HUES64 (cell line): ENCODE measurements at regions not wholly inside any gene's neighbourhood (a gene's known extent, or its start where the extent isn't known, plus 50 kb on each side); places are given as distances from the start of the nearest gene placed in this dataset.

ENCODE experiments used
- H3K27ac ChIP-seq: 2 replicates; pipeline ENCODE4 v1.7.0; 2013; ENCODE audit warnings: low read depth, low read length, inconsistent platforms
- H3K27me3 ChIP-seq: 2 replicates; pipeline ENCODE4 v1.6.1; 2013; ENCODE audit warnings: mild to moderate bottlenecking, low read length; ENCODE audit not compliant: insufficient read depth
- H3K36me3 ChIP-seq: 2 replicates; pipeline ENCODE4 v1.6.1; 2013; ENCODE audit warnings: mild to moderate bottlenecking, low read length; ENCODE audit not compliant: insufficient read depth
- H3K4me1 ChIP-seq: 2 replicates; pipeline ENCODE4 v1.6.1; 2013; ENCODE audit warnings: mild to moderate bottlenecking, low read length, moderate library complexity; ENCODE audit not compliant: insufficient read depth
- H3K4me3 ChIP-seq: 2 replicates; pipeline ENCODE4 v1.5.1; 2013; ENCODE audit warnings: mild to moderate bottlenecking, low read length, moderate library complexity
- H3K9ac ChIP-seq: 2 replicates; pipeline ENCODE4 v1.6.1; 2013; ENCODE audit warnings: mild to moderate bottlenecking, low read depth, low read length
- H3K9me3 ChIP-seq: 2 replicates; pipeline ENCODE4 v1.6.1; 2013; ENCODE audit warnings: low read depth, low read length; ENCODE audit not compliant: insufficient read depth
- WGBS: fragments of 150-250, 120-280 bp; methylation state at CpG from one replicate; pipeline ENCODE4 v1.1.7; 2013; ENCODE audit warnings: missing lambda C conversion rate; 5-methylcytosine and 5-hydroxymethylcytosine counted together

DNA sequence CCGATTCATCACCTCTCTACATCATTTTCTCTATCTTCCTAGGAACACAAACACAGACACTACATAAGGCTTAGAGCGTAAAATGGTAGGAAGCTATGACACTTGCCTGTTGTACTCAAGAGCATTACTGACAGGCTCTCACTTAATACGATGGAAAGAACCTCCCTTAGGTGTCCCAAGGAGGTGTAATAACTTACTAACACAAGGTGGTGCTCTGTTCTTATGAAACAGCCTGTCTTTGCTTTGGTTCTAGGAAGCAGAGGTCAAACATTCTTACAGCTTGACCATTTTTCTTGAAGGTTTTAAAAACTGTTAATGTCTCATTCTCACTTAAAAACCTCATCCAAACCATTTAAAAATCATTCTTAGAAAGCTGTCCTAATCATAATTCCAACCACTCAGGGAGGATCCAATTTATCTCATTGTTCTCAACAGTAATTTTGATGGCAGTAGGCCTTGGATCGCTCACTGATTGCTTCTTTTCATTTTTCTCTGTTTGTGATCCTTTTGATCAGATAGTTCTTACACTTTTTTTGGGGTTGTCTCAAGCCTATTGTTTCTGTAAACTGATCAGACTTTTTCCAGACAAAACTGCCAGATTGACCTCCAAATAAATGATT is 317.8 kb upstream of the AGTR1 start:
- Histone ChIP-seq H3K27ac (no peak overlapping the region), H3K36me3 (no peaks in the 10 kb centered on the region), H3K9me3 (no peaks in the 10 kb centered on the region), H3K9ac (no peak overlapping the region), H3K4me3 (no peak overlapping the region), H3K4me1 (no peaks in the 10 kb centered on the region), H3K27me3 (no peaks in the 10 kb centered on the region)
- 82% methylated on average over 4 of the region's 4 CpGs for WGBS

DNA sequence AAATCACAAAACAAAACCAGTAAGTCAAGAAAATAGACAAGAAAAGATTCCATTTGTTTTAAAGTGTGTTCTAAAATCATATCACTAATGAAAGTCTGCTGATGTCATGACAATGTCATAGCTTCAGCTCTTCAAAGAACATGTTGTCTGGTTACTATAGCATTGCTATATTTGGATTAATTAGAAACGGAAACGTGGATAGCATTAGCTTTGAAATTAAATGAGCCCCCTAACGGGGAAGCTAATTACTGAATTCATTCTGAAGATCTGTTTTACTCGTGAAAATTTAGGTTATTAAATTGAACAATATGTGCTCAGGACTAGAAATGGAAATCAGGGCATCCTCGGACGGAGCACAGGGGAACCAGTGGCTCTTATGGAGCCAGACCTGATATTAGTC is 316.7 kb upstream of the AGTR1 start:
- WGBS: 95% methylated on average over 6 of the region's 6 CpGs
- H3K4me3 ChIP-seq: no peak overlapping the region
- H3K9ac ChIP-seq: no peak overlapping the region
- H3K4me1 ChIP-seq: no peaks in the 10 kb centered on the region
- H3K36me3 ChIP-seq: no peaks in the 10 kb centered on the region
- no peaks in the 10 kb centered on the region for H3K9me3 ChIP-seq
- no peak overlapping the region for H3K27ac ChIP-seq
- H3K27me3 ChIP-seq: no peaks in the 10 kb centered on the region

DNA sequence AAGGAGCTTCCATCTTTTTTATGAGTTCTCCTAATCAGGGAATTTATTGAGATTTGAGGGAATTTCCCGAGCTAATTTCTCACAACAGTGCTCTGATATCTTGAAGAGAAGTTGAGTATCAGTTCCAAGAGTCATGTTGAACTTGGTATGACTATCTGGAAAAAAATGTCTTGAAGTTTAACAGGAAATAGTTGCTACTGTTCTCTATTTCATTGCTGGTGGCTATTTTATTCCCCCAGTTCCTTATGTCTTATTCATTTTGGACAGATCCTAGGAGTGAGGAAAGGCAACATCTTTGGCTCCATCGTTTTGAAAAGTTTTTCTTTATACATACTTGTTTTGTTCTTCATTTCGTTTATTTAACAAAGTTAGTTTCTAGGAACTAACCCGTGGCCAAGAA is 307.8 kb upstream of the AGTR1 start:
- H3K9ac ChIP-seq: no peak overlapping the region
- H3K9me3 ChIP-seq: no peaks in the 10 kb centered on the region
- H3K36me3 ChIP-seq: no peaks in the 10 kb centered on the region
- 99% methylated on average over 3 of the region's 4 CpGs for WGBS
- no peaks in the 10 kb centered on the region for H3K4me1 ChIP-seq
- H3K27me3 ChIP-seq: no peaks in the 10 kb centered on the region
- H3K4me3 ChIP-seq: no peak overlapping the region
- no peak overlapping the region for H3K27ac ChIP-seq

DNA sequence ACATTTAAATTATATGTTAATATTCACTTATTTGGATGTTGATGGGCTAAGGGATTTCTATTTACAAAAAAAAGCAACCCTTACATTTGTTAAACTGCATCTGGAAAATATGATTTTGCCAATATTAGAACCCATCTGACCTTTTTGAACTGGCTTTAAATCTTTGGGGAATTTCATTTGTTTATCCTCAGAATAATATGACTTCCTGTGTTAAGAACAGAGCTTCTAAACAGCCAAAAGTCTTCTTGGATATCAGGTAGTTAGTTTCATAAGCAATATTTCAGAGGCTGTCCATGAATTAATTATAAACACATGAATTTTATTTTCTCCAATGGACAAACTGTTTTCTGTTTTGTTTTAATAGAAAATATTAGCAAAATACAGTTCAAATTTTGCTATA is 301.9 kb upstream of the AGTR1 start:
- no peaks in the 10 kb centered on the region for H3K27me3 ChIP-seq
- no peak overlapping the region for H3K27ac ChIP-seq
- H3K4me1 ChIP-seq: no peaks in the 10 kb centered on the region
- H3K36me3 ChIP-seq: no peaks in the 10 kb centered on the region
- H3K4me3 ChIP-seq: no peak overlapping the region
- no peaks in the 10 kb centered on the region for H3K9me3 ChIP-seq
- H3K9ac ChIP-seq: no peak overlapping the region

DNA sequence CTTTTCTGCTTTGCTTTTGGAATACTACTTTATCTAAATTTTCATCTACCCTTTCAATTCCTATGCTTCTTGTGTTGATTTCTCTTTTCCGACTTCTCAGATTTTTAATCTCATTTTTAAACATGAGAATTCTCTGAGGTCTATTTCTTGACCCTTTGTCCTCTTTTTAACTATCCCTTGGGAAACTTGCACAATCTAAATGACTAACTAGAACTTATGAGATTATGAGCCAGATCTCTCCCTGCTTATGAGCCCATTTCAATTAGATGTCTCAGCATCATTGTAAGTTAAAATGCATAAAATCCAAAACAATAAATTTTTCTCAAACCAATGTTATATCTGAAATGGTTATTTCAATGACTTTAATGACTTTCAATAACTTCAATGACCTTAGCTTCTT is 296.9 kb upstream of the AGTR1 start:
- H3K4me3 ChIP-seq: no peak overlapping the region
- no peaks in the 10 kb centered on the region for H3K9me3 ChIP-seq
- H3K9ac ChIP-seq: no peak overlapping the region
- H3K27me3 ChIP-seq: no peaks in the 10 kb centered on the region
- no peaks in the 10 kb centered on the region for H3K4me1 ChIP-seq
- H3K36me3 ChIP-seq: no peaks in the 10 kb centered on the region
- no peak overlapping the region for H3K27ac ChIP-seq
- 86% methylated on average over 1 of the region's 1 CpG for WGBS

- Histone ChIP-seq H3K9me3 (peaks cover 24% of the 10 kb centered on the region), H3K9ac (no peak overlapping the region), H3K27me3 (no peaks in the 10 kb centered on the region), H3K4me1 (peaks cover 6% of the 10 kb centered on the region; the same call in 1 of the 2 replicates), H3K36me3 (no peaks in the 10 kb centered on the region), H3K4me3 (no peak overlapping the region), H3K27ac (no peak overlapping the region)
- WGBS: 87% methylated on average over 3 of the region's 3 CpGs
These were observed 289.0 kb upstream of the AGTR1 start for GRCh38 chr3:148408667-148409066.

GRCh38 chr3:148420242-148420641 is 277.5 kb upstream of the AGTR1 start:
- Histone ChIP-seq H3K9me3 (no peaks in the 10 kb centered on the region), H3K9ac (no peak overlapping the region), H3K27ac (no peak overlapping the region; the same call in 1 of the 2 replicates), H3K4me3 (no peak overlapping the region), H3K4me1 (no peaks in the 10 kb centered on the region), H3K27me3 (no peaks in the 10 kb centered on the region), H3K36me3 (no peaks in the 10 kb centered on the region)
- WGBS: 93% methylated on average over 6 of the region's 6 CpGs

- WGBS: 100% methylated on average over 2 of the region's 3 CpGs
- H3K9me3 ChIP-seq: no peaks in the 10 kb centered on the region
- H3K27me3 ChIP-seq: no peaks in the 10 kb centered on the region
- no peak overlapping the region for H3K27ac ChIP-seq
- no peak overlapping the region for H3K9ac ChIP-seq
- H3K36me3 ChIP-seq: no peaks in the 10 kb centered on the region
- no peaks in the 10 kb centered on the region for H3K4me1 ChIP-seq
- no peak overlapping the region for H3K4me3 ChIP-seq
These were observed 268.7 kb upstream of the AGTR1 start for GRCh38 chr3:148428862-148429605.

GRCh38 chr3:148433665-148434064 is 264.0 kb upstream of the AGTR1 start:
- H3K9ac ChIP-seq: no peak overlapping the region
- H3K9me3 ChIP-seq: no peaks in the 10 kb centered on the region
- no peaks in the 10 kb centered on the region for H3K27me3 ChIP-seq
- H3K4me1 ChIP-seq: no peaks in the 10 kb centered on the region
- H3K36me3 ChIP-seq: no peaks in the 10 kb centered on the region
- H3K4me3 ChIP-seq: no peak overlapping the region
- WGBS: 85% methylated on average over 2 of the region's 2 CpGs
- no peak overlapping the region for H3K27ac ChIP-seq

DNA sequence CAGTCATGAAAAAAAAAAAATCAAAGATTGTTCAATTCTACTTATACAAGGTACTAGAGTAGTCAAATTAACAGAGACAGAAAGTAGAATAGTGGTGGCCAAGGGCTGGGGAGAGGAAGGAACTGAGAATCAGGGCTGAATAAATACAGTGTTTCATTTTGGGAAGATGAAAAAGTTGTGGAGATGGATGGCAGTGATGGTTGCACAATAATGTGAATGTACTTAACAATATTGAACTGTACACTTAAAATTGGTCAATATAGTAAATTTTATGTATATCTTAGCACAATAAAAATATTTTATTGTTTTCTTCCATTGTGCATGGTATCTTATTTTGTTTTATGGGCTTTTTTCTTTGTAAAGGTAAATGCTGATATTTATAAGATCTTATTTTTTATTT is 262.2 kb upstream of the AGTR1 start:
- Histone ChIP-seq H3K4me3 (no peak overlapping the region), H3K9ac (no peak overlapping the region), H3K9me3 (no peaks in the 10 kb centered on the region), H3K27me3 (no peaks in the 10 kb centered on the region), H3K27ac (no peak overlapping the region), H3K4me1 (no peaks in the 10 kb centered on the region), H3K36me3 (no peaks in the 10 kb centered on the region)

- no peaks in the 10 kb centered on the region for H3K9me3 ChIP-seq
- no peaks in the 10 kb centered on the region for H3K4me1 ChIP-seq
- 86% methylated on average over 3 of the region's 3 CpGs for WGBS
- H3K36me3 ChIP-seq: no peaks in the 10 kb centered on the region
- no peak overlapping the region for H3K27ac ChIP-seq
- H3K4me3 ChIP-seq: no peak overlapping the region
- no peak overlapping the region for H3K9ac ChIP-seq
- H3K27me3 ChIP-seq: no peaks in the 10 kb centered on the region
These were observed 258.4 kb upstream of the AGTR1 start for GRCh38 chr3:148439254-148439822.
